ENCODE measurements at regions not wholly inside any gene's neighbourhood (a gene's known extent, or its start where the extent isn't known, plus 50 kb on each side); places are given as distances from the start of the nearest gene placed in this dataset.

- Mint-ChIP-seq H3K9me3 (no peaks in the 10 kb centered on the region), H3K27me3 (ENCODE audit: low read depth) (no peaks in the 10 kb centered on the region), H3K4me1 (no peaks in the 10 kb centered on the region), H3K36me3 (ENCODE audit: low read depth) (no peaks in the 10 kb centered on the region), H3K4me3 (no peak overlapping the region), H3K27ac (ENCODE audit: unreplicated experiment) (no peak overlapping the region)
- no peak for TF ChIP-seq CTCF (conservative IDR thresholded peaks at IDR 0.05)
- no peak for DNase-seq (ENCODE audit: low read depth, low spot score)
Observed at GRCh38 chr5:136811551-136811950, 446.2 kb upstream of the TRPC7 start.

- no peak for DNase-seq (ENCODE audit: low read depth, low spot score)
- no peaks in the 10 kb centered on the region for H3K9me3 Mint-ChIP-seq
- TF ChIP-seq CTCF (conservative IDR thresholded peaks at IDR 0.05), result no peak
- H3K27me3 Mint-ChIP-seq (ENCODE audit: low read depth), result no peaks in the 10 kb centered on the region
- H3K4me1 Mint-ChIP-seq, result no peaks in the 10 kb centered on the region
- no peak overlapping the region for H3K27ac Mint-ChIP-seq (ENCODE audit: unreplicated experiment)
- H3K4me3 Mint-ChIP-seq, result no peak overlapping the region
- H3K36me3 Mint-ChIP-seq (ENCODE audit: low read depth), result no peaks in the 10 kb centered on the region
Observed at GRCh38 chr5:136811086-136811485, 445.7 kb upstream of the TRPC7 start.

- H3K4me3 Mint-ChIP-seq, result no peak overlapping the region
- no peak for TF ChIP-seq CTCF (conservative IDR thresholded peaks at IDR 0.05)
- no peaks in the 10 kb centered on the region for H3K27me3 Mint-ChIP-seq (ENCODE audit: low read depth)
- H3K36me3 Mint-ChIP-seq (ENCODE audit: low read depth), result no peaks in the 10 kb centered on the region
- H3K27ac Mint-ChIP-seq (ENCODE audit: unreplicated experiment), result no peak overlapping the region
- H3K9me3 Mint-ChIP-seq, result no peaks in the 10 kb centered on the region
- no peaks in the 10 kb centered on the region for H3K4me1 Mint-ChIP-seq
- no peak for DNase-seq (ENCODE audit: low read depth, low spot score)
Observed at GRCh38 chr5:136810261-136810801, 445.0 kb upstream of the TRPC7 start.

- Mint-ChIP-seq H3K27ac (ENCODE audit: unreplicated experiment) (no peak overlapping the region), H3K36me3 (ENCODE audit: low read depth) (no peaks in the 10 kb centered on the region), H3K27me3 (ENCODE audit: low read depth) (no peaks in the 10 kb centered on the region), H3K9me3 (no peaks in the 10 kb centered on the region), H3K4me1 (no peaks in the 10 kb centered on the region), H3K4me3 (no peak overlapping the region)
- no peak for TF ChIP-seq CTCF (conservative IDR thresholded peaks at IDR 0.05)
- DNase-seq (ENCODE audit: low read depth, low spot score), result no peak
Observed at GRCh38 chr5:136809382-136809781, 444.0 kb upstream of the TRPC7 start.

- Mint-ChIP-seq H3K36me3 (ENCODE audit: low read depth) (no peaks in the 10 kb centered on the region), H3K4me3 (no peak overlapping the region), H3K27ac (ENCODE audit: unreplicated experiment) (no peak overlapping the region), H3K9me3 (no peaks in the 10 kb centered on the region), H3K27me3 (ENCODE audit: low read depth) (no peaks in the 10 kb centered on the region), H3K4me1 (no peaks in the 10 kb centered on the region)
- no peak for TF ChIP-seq CTCF (conservative IDR thresholded peaks at IDR 0.05)
- DNase-seq (ENCODE audit: low read depth, low spot score), result no peak
Observed at GRCh38 chr5:136808756-136809155, 443.4 kb upstream of the TRPC7 start.

GRCh38 chr5:136805466-136805865 lies 440.1 kb upstream of the TRPC7 start:
- peaks cover 3% of the 10 kb centered on the region for H3K27me3 Mint-ChIP-seq (ENCODE audit: low read depth)

More at GRCh38 chr5:136805466-136805865, 440.1 kb upstream of the TRPC7 start:
- DNase-seq (ENCODE audit: low read depth, low spot score), result no peak
- H3K27ac Mint-ChIP-seq (ENCODE audit: unreplicated experiment), result no peak overlapping the region
- TF ChIP-seq CTCF (conservative IDR thresholded peaks at IDR 0.05), result peak; percentile 30
- no peaks in the 10 kb centered on the region for H3K36me3 Mint-ChIP-seq (ENCODE audit: low read depth)
- no peak overlapping the region for H3K4me3 Mint-ChIP-seq
- no peaks in the 10 kb centered on the region for H3K9me3 Mint-ChIP-seq
- no peaks in the 10 kb centered on the region for H3K4me1 Mint-ChIP-seq

All from neural crest cell (in vitro differentiated cells).